A204.1 (cell line): ENCODE measurements at regions not wholly inside any gene's neighbourhood (a gene's known extent, or its start where the extent isn't known, plus 50 kb on each side); places are given as distances from the start of the nearest gene placed in this dataset.

Source experiments
- FAIRE-seq: peaks from 2 replicates; lab custom pipeline; 2012; peaks lifted over from hg19 to GRCh38; lab: Jason Lieb, UNC

DNA sequence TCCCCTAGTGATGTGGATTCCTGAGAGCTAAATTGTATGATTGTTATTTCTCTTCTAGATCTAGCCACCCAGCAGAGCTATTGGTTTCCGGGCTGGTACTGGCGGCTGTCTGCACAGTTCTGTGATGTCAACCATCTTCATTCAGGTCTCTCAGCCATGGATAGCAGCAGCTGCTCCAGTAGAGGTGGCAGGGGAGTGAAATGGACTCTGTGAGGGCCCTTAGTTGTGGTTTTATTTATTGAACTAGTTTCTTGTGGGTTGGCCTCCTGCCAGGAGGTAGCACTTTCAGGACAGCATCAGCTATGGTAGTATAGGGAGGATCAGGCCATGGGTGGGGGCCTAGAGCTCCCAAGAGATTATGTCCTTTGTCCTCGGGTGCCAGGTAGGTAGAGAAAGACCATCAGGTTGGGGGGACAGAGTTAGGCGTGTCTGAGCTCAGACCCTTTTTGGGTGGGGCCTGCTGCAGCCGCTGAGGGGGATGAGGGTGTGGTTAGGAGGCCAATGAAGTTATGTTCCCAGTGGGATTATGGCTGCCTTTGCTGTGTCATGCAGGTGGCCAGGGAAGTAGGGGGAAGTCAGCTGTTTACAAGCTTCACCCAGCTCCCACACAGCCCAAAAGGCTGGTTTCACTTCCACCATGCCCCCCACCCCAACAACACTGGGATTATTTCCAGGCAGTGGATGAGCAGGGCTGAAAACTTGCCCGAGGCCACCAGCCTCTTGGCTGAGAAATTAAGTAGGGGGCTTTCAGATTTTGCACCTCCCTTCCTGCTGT lies 55.1 kb upstream of the RGS4 start:
- FAIRE-seq = no peak

DNA sequence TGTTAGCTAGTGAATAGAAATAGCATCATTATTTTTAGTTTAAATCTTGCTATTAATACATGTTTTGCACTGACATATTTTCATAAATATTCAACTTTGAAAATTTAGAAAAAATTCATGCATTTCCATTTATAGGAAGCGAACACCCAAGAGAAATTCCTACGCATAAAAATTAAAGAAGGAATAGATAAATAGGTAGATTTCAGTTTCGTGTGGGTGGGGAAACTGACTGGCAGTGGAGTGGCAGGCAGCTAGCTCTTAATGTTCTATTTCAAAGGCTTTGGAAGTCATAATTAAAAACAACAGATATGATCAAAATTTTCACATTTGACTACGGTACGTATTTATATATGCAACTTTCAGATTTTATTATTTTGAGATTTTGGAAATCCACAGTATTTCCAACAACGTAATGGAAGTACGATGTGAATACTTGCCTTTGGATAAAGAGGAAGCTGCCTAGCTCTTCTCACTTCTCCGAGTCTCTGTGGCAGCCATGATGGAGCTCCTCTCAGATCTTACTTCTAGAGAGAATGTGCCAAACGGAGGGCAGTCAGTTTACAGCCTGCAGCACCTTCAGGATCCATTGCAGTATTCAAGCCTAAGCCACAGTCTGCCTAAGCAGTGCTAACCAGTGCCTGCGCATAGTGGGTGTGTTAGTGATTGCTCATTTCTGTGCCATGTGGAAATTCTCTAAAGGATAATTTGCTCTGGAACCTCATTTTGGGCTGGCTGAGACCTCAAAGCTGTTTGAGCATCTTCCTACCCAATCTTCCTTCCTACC lies 62.9 kb upstream of the RGS4 start:
- FAIRE-seq = no peak

DNA sequence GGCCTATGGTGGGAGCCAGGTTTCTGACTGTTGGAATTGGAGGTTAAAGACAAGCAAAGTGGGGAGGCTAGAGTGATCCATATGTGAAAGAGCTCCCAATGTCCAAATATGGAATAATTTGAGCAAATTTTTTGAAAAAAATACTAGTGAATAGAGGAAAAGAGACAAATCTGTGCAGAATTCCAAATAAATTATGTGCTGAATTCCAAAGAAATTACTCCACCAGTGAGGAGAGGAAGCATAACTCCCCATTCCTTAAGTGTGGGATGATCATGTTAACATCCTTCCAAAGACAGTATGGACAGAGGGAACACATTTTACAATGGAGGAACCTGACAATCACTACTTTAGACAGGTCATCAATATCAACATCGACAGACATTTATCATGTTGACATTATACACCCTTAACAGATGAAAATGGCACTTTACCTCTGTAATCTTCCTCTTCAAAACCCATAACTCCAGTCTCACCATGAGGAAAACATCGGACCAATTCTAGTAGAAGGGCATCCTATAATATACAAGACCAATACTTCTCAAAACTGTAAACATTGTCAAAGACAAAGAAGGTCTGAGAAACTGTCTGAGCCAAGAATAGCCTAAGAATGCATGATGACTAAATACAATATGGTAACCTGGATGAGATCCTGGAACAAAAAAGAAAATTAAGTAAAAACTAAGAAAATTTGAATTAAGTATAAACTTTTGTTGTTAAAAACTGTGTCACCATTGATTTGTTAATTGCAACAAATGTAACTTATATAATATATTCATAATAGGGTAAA lies 71.5 kb upstream of the RGS4 start:
- no peak for FAIRE-seq

DNA sequence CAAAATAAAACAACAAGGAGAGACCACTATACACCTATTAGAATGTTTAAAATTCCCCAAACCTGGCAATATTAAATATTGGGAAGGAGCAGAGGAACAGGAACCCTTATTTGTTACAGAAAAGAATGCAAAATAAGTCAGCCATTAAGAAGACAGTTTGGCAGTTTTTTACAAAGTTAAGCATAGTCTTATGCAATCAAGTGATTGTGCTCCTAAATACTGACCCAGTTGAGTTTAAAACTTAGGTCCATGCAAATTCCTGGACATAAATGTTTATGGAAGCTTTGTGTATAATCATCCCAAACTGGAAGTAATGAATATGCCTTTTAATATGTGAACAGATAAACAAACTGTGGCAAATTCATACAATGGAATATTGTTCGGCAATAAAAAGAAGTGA lies 72.9 kb upstream of the RGS4 start:
- no peak for FAIRE-seq

DNA sequence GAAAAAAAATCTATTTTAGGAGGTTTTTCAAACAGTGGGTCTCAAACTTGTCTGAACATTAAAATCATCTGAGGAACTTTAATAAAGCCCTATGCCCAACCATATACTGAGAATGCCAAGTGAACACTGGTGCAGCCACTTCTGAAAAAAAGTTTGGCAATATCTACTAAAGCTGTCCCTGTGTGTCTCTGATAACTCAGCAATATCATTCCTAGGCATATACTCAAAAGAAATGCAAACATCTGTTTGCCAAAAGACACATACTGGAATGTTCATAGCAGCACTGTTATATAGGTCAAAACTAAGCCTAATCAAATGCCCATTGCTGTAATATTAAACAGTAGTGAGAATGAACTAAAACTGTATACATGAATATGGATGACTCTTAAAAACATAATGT lies 74.2 kb upstream of the RGS4 start:
- no peak for FAIRE-seq

DNA sequence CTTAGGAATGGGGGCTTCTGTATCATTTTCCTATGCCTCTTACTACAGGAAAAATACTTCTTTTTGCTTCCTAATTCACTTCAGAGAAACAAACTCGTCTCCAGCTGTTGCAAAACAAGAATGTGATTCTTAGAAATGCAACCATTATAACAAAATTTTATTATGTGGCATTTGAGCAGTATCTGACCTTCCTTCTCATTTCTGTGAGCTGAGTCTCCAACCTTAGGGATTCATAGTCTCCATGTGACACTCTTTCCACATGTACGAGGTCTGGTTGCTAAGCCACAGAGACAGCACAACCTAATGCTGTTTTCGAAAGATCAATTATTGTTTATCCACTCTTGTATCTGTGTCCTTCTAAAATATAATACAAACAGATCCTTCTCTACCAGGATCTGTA lies 75.3 kb upstream of the RGS4 start:
- no peak for FAIRE-seq

DNA sequence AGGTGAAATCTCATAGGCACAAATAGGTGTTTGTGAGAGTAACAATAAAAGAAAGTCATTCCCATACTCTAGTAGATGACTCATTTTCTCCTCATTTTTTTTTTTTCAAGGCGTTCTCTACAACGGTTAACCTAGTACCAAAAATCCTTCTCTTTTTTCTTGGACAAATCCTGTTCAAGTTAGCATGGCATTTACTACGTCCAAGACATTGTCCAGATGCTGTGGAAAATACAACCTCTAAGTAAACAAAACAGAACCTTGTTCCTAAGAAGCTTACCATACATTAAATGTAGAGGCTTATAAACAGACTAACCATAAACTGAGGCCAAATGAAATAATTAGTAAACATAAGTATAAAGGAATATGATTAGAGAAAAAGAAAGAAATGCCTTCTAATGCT lies 76.2 kb upstream of the RGS4 start:
- FAIRE-seq = no peak

DNA sequence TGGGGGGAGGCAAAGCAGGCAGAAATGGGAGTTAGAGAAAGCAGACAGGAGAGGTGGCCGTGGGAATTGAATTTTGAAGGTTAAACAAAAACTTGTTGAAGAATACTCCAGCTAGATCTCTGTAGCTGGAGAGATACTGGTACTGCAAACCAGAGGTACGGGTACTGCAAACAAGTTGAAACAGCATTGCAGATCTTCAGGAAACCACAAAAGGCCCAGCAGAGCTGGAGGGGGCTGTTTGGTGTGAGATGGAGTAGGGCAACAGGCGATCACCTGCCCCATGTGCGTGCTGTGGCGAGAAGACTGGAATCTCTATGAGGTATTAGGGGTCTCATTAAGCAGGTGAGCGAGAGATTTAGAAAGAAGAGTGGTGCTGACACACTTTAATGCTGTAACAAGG lies 77.7 kb upstream of the RGS4 start:
- no peak for FAIRE-seq

DNA sequence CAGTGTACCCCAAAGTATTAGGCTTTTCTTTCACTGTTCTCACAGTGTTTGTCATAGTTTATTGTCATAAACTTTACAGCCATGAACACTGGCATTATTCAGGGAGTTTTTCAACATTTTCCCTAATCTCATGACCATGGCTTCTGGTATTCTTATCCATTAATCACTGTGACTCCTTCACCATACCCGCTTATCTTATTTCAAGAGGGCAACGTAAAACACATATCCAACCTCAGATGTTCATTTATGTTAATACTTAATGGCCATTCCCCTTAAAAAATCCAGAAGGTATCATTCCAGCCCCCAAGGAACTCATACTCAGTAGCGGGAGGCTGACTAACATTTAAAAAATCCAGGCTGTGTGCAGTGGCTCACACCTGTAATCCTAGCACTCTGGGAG lies 78.5 kb upstream of the RGS4 start:
- no peak for FAIRE-seq

DNA sequence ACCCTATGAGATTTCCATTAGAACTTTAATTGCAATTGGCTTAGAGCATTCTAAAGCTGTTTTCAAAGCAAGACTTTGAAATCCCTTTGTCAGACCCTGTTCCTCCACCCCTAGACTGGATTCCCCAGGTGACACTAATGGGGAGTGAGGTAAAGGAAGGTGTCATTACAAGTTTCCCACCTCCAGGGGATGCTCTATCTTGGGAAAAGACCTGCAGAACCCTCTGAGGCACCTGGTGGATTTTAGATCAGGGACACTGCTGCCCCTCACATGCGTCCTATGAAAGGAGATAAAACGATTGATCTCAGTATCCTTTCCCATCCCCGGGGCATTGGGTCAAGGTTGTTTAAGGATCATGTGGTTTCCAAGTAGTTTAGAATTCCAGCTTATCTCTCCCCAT lies 80.3 kb upstream of the RGS4 start:
- no peak for FAIRE-seq

DNA sequence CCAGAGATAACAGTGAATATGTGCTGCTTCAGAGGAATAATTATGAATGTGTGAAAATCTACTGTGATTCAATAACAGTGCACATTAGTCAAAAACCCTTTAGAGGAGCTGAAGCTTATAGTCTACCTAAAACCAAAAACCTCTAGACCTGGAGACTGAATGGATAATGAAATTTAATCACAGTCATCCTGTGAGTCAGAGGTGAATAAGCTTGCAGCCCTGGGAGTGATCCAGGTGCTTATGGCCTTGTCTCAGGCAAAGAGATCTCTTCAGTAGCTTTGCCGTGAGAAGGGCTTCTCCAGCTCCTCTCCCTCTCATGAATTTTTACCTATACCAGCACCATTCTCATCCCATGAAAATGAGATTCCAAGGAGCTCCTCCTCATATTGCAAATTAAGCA lies 81.3 kb upstream of the RGS4 start:
- FAIRE-seq = no peak

DNA sequence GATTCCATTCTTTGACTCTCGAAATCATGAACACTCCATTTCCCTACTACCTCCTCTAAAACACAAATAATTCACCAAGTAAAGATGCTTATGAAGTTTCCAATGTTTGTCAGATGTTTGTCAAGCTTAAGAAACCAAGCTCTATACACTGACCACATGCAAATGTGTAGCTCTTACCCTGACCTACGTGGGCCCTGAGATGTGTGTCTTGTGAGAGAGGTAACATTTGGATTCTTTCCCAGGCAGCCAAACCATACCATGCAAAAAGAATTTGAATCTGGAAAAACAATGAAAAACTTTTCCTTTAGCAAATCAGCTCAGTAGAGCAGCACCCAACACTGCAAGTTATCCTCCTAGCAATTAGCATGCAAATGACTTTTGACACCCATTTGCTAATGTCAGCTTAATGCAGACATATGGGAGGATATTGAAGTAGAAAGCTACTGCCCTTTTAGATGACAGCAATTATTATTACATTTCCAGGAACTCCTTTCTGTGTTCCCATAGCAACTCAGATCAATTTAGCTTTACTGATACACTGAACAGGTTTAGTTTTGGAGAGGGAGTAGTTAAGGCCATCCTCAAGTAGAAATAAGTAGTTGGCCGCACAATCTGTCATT lies 83.2 kb upstream of the RGS4 start:
- FAIRE-seq = no peak

DNA sequence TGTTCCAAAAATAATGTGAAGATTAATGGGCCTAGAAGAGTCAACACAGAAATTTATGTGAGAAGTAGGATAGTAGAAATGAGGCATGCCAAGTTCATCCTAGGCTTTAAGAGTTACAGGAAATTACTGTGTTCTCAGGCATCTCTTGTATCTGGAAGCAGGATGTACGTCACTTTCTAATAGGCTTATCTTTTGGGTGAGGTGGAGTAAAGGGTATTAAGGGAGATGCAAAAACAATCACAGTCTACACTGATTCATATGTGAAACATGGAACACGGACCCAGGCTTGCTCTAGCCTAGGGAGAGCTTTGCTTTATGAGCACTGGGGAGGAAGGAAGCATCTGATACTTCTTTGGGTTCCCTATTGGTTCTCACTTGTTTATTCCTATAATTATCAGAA lies 84.5 kb upstream of the RGS4 start:
- FAIRE-seq = no peak

DNA sequence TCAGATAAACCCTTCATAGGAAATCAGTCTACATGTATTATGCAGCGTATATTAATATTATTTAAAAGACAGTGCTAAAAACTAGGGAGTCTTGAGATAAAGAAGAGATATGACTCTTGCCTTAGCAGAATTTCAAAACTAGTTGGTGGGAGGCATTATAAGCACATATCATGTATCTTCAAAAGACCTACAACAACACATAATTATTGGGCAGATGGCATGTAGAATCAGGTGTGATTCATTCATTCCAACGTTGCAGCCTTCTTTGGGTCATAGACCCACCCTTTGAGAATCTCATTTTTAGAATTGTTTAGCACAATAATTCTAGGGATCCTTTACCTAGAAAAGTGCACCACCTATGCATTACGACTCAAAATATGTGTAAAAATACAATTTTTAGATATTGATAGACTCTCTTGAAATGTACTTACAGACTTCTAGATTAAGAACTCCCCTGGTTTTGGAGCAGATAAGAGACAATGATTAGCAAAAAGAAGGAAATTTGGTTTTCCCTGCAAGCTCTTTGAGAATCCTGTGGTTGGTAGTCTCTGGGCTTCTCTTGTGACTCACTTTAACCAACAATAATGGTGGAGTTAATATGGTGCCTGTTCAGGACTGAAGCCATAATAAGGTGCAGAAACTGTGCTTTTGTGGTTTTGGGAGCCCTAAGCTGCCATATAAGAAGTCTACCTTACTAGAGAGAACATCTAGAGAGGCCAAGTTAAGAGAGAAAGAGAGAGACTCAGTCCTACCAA lies 85.3 kb upstream of the RGS4 start:
- no peak for FAIRE-seq

DNA sequence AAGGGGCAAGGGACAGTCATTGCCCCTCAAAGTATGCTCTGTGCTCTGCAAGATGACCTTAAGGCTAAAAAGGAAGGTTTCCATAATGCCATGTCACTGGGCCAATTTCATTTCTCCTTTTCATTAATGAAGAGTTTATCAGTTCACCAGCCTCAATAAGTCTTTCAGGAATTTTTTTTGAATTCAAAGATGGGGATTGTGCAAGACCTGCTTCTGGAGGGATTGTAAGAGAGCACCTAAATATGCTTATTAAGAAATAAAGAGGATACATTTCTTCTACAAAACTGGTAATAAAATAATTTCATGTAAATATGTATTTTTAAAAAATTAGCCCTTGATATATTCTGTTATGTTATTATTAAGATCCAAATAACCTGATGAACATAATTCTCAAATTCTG lies 86.8 kb upstream of the RGS4 start:
- no peak for FAIRE-seq

DNA sequence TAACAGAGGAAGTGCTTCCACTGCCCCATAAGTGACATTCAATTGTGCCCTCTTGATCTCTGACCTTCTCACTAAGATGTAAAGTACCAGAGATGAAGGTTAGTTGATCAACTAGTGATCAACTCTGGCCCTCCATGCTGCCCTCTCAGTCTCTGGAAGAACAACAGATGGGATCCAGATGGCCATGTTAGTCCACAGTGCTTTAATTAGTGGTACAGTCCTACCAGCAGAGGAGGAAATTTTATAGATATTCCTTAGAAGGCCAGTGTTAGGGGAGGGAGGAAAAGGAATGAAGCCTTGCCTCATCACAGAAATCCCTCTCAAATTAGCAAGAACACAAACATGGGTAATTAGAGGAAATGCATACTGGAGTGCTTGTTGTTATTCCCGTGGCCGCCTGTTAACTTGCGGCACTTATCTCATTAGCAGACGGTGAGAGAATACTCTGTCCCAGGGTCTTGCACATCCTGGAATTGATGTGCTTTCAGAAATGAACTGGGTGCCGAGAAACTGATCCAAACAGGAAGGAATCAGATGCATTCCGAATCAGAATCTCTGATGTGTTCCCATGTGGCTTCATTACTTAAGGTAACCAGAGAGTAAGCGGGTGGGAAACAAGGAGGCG lies 91.1 kb upstream of the RGS4 start:
- no peak for FAIRE-seq

DNA sequence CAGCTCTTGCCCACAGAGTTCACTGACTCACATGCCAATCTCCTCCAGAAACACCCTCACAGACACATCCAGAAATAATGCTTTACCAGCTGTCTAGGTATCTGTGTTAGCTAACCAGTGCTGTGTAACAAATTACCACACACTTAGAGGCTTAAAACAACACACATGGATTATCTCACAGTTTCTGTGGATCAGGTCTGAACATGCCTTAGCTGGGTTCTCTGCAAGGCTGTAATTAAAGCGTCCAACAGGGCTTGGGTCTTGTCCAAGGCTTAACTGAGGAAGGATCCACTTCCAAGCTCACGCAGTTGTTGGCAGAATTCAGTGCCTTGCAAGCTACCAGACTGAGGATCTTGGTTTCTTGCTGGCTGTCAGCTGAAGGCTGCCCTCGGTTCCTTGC lies 92.5 kb upstream of the RGS4 start:
- no peak for FAIRE-seq

DNA sequence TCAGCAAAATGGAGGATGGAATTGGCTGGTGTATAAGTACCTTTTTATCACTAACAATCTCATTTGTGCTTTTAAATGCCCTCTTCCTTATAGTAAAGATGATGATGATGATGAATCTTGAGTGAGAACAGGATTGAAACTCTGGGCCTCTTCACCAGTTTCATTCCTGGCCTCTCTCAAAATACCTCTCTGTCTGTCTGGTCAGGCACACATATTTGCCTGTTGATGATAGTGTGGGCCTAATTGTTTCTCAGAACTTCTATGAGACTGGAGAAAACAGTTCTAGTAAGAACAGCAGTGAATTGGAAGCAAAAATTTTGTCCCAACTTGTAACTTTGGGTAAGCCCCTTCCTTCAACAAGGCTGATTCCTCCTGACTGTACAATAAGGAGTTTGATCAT lies 94.4 kb upstream of the RGS4 start:
- no peak for FAIRE-seq

DNA sequence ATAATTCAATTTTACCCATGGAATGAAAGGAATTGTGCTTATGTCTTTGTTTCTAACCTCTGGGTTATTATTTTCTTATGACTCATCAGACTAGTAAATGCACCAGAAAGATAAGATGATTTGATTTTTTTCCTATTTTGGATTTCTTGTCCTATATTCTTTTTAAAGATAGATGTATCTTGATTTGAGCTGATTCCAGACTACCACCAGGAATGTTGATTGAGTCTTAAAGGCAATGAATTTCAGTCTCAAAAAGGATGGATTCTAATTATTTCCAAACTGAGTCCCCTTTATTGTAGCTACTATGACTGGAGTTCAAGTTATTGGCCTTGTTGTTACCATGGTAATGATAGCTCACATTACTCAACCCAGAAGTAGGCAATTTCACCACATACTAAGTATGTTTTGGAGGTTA lies 95.8 kb upstream of the RGS4 start:
- no peak for FAIRE-seq

DNA sequence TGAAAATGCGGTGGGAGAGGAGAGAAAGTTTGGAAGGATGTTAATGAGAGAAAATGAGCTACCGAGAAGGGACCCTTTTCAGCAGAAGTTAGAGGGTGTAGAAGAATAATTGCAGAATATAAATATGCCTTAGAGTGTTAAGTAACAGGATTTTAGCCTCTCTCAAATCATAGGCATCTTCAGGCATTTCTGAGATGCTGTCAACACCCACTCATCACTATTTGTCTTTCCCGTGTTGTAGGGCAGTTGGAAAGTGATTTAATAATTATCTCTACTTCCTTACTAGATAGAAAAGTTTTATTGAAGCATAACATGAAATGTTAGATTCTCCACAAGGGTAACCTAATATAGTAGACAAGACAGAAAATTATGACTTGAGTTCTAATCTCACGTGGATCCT lies 96.4 kb upstream of the RGS4 start:
- FAIRE-seq = no peak

DNA sequence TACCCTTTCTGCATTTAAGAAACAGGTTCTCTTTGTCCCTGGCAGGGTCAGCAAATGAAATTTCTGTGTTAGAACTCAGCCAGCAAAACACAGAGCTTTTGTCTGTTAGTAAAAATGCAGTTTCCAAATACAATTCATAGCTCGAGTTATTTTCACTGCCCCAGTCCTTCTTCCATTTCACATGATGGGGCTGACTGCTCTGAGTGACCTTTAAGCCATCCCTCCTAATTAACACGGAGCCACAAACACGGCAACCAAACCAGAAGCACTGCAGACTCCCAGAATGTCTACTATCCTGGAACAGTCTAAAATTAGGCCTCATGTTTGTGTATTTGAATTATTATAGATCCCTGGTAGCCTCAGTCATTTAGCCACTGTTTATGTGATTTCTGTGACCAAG lies 99.1 kb upstream of the RGS4 start:
- no peak for FAIRE-seq

DNA sequence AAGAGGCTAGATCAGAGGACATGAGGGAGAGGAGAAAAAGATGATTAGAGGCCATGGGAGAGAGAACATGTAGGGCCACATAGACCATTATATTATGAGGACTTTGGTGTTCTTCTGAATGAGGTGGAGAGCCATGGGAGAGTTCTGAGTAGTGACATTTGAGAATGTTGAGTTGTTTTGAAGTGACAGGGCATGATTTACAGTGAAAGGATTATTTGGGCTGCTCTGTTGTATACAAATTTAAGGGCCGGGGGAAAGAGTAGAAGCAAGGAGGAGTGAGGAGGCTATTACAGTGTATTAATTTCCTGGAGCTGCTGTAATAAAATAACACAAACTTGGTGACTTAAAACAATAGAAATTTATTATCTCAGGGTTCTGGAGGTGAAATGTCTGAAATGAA lies 102.5 kb upstream of the RGS4 start:
- FAIRE-seq = no peak
